ENCODE measurements at regions not wholly inside any gene's neighbourhood (a gene's known extent, or its start where the extent isn't known, plus 50 kb on each side); places are given as distances from the start of the nearest gene placed in this dataset.

DNA sequence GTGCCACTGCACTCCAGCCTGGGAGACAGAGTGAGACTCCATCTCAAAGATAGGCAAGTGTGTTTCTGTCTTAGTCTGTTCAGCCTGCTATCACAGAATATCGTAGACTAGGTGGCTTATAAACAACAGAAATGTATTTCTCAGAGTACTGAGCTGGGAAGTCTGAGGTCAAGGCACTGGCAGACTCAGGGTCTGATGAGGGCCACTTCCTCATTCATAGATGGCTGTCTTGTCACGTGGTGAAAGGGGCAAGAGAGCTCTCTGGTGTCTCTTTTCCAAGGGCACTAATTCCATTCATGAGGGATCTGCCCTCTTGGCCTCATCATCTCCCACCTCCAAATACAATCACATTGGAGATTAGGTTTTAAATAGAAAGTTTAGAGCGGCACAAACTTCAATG is 95.6 kb upstream of the PHACTR3 start:
- POLR2A ChIA-PET = no interaction called here
- CTCF ChIA-PET = interaction anchor here (0.9 to 4.4 kb wide), 4 partner anchors 11 to 18 kb away, joined by 4 to 39 read pairs (median 14); no protein-coding TSS in a partner anchor
- WGBS (ENCODE audit: low lambda C conversion rate) = 35% methylated on average over 3 of the region's 3 CpGs

DNA sequence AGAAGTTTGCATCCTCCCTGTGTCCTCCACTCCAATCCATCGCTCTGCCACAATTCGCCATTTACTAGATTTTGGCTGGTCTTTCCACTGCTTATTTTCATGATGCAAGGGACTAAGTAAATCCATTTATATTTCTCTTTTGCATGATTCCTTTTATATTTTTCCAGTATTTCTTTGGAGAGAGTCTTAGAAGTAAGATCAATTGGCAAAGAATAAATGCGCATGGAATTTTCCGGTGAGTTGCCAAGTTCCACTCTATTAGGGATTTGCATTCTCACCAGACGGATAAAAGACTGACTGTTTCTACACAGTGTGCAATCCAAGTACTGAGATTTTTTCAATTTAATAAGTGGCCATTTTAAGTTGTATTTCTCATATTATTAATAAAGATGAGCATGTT is 91.7 kb upstream of the PHACTR3 start:
- CTCF ChIA-PET = interaction anchor here (2.2 to 8.7 kb wide), 2 partner anchors 15 to 17 kb away, joined by 6 to 155 read pairs; no protein-coding TSS in a partner anchor
- POLR2A ChIA-PET = no interaction called here

More for the DNA sequence above, 95.6 kb upstream of the PHACTR3 start:
- H3K36me3 ChIP-seq (replicated peaks in 1 of 2; ENCODE audit: control insufficient read depth in 1 of 2, insufficient read depth in 2 of 2, low read length in 1 of 2) = no peaks in the 10 kb centered on the region
- H3K27me3 ChIP-seq (ENCODE audit: insufficient read depth) = no peaks in the 10 kb centered on the region
- no peaks in the 10 kb centered on the region for H4K20me1 ChIP-seq (ENCODE audit: insufficient read depth)
- TF ChIP-seq GATA2 (CRISPR knock-in tag; IDR thresholded peaks at IDR 0.05) (no peak), RCOR1 (IDR thresholded peaks at IDR 0.05; ENCODE audit: low read length) (no peak), RAD21 (IDR thresholded peaks at IDR 0.05; ENCODE audit: low read length) (no peak), EP300 (IDR thresholded peaks at IDR 0.05; ENCODE audit: borderline replicate concordance in 1 of 2, low read depth in 1 of 2, low read length in 1 of 2) (no peak), ELF1 (IDR thresholded peaks at IDR 0.05) (no peak), FOXJ3 (CRISPR knock-in tag; IDR thresholded peaks at IDR 0.05) (no peak), TAF1 (IDR thresholded peaks at IDR 0.05; ENCODE audit: borderline replicate concordance, low read depth, low read length) (no peak), FOXM1 (IDR thresholded peaks at IDR 0.05; ENCODE audit: low read depth) (no peak), TEAD4 (IDR thresholded peaks at IDR 0.05; ENCODE audit: borderline replicate concordance, insufficient read depth) (no peak)
- TF ChIP-seq, protein P1, sequence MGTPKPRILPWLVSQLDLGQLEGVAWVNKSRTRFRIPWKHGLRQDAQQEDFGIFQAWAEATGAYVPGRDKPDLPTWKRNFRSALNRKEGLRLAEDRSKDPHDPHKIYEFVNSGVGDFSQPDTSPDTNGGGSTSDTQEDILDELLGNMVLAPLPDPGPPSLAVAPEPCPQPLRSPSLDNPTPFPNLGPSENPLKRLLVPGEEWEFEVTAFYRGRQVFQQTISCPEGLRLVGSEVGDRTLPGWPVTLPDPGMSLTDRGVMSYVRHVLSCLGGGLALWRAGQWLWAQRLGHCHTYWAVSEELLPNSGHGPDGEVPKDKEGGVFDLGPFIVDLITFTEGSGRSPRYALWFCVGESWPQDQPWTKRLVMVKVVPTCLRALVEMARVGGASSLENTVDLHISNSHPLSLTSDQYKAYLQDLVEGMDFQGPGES (IDR thresholded peaks at IDR 0.05; ENCODE audit: low read depth, low read length) = no peak
- TF ChIP-seq, protein P2, sequence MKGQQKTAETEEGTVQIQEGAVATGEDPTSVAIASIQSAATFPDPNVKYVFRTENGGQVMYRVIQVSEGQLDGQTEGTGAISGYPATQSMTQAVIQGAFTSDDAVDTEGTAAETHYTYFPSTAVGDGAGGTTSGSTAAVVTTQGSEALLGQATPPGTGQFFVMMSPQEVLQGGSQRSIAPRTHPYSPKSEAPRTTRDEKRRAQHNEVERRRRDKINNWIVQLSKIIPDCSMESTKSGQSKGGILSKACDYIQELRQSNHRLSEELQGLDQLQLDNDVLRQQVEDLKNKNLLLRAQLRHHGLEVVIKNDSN (IDR thresholded peaks at IDR 0.05; ENCODE audit: borderline replicate concordance, low read depth) = no peak
- no peak overlapping the region for H3K27ac ChIP-seq (ENCODE audit: low read depth in 2 of 2, low read length in 1 of 2)
- H2AFZ ChIP-seq (ENCODE audit: low read depth) = no peak overlapping the region
- H3K9ac ChIP-seq = no peak overlapping the region
- H3K9me2 ChIP-seq = no peaks in the 10 kb centered on the region
- no peak for DNase-seq
- no peaks in the 10 kb centered on the region for H3K4me1 ChIP-seq (ENCODE audit: control insufficient read depth in 1 of 2, insufficient read depth in 2 of 2, low read depth in 1 of 2, low read length in 1 of 2)
- H3F3A ChIP-seq (replicated peaks; ENCODE audit: insufficient read depth) = no peaks in the 10 kb centered on the region
- H3K4me2 ChIP-seq = no peak overlapping the region
- no peaks in the 10 kb centered on the region for H3K79me2 ChIP-seq (ENCODE audit: insufficient read depth)
- H3K4me3 ChIP-seq (ENCODE audit: low read depth in 2 of 2, low read length in 1 of 2) = no peak overlapping the region
- no peaks in the 10 kb centered on the region for H3K9me3 ChIP-seq

More for the DNA sequence above, 91.7 kb upstream of the PHACTR3 start:
- Histone ChIP-seq H4K20me1 (ENCODE audit: insufficient read depth) (no peaks in the 10 kb centered on the region), H3K4me1 (ENCODE audit: control insufficient read depth in 1 of 2, insufficient read depth in 2 of 2, low read depth in 1 of 2, low read length in 1 of 2) (peaks cover 0 to 4% of the 10 kb centered on the region in 2 experiments; a peak in 1 of 4 replicates), H3K79me2 (ENCODE audit: insufficient read depth) (no peaks in the 10 kb centered on the region), H3K27me3 (ENCODE audit: insufficient read depth) (no peaks in the 10 kb centered on the region), H3K9ac (no peak overlapping the region), H3K9me3 (no peaks in the 10 kb centered on the region), H3K9me2 (no peaks in the 10 kb centered on the region), H2AFZ (ENCODE audit: low read depth) (no peak overlapping the region), H3K36me3 (replicated peaks in 1 of 2; ENCODE audit: control insufficient read depth in 1 of 2, insufficient read depth in 2 of 2, low read length in 1 of 2) (no peaks in the 10 kb centered on the region), H3K27ac (ENCODE audit: low read depth in 2 of 2, low read length in 1 of 2) (no peak overlapping the region), H3K4me2 (no peak overlapping the region), H3K4me3 (ENCODE audit: low read depth in 2 of 2, low read length in 1 of 2) (no peak overlapping the region), H3F3A (replicated peaks; ENCODE audit: insufficient read depth) (no peaks in the 10 kb centered on the region)
- WGBS (ENCODE audit: low lambda C conversion rate) = 88% methylated on average over 5 of the region's 5 CpGs
- TF ChIP-seq NFIC (IDR thresholded peaks at IDR 0.05; ENCODE audit: borderline replicate concordance) = no peak
- TF ChIP-seq GABPA (IDR thresholded peaks at IDR 0.05; ENCODE audit: low read depth) = no peak
- TF ChIP-seq MXI1 (IDR thresholded peaks at IDR 0.05; ENCODE audit: low read depth, low read length) = no peak
- no peak for TF ChIP-seq GATA2 (CRISPR knock-in tag; IDR thresholded peaks at IDR 0.05)
- TF ChIP-seq FOXM1 (IDR thresholded peaks at IDR 0.05; ENCODE audit: low read depth) = no peak
- TF ChIP-seq EZH2phosphoT487 (IDR thresholded peaks at IDR 0.05; ENCODE audit: borderline replicate concordance, low read depth) = no peak
- DNase-seq = no peak
